ENCODE measurements at regions not wholly inside any gene's neighbourhood (a gene's known extent, or its start where the extent isn't known, plus 50 kb on each side); places are given as distances from the start of the nearest gene placed in this dataset.

DNA sequence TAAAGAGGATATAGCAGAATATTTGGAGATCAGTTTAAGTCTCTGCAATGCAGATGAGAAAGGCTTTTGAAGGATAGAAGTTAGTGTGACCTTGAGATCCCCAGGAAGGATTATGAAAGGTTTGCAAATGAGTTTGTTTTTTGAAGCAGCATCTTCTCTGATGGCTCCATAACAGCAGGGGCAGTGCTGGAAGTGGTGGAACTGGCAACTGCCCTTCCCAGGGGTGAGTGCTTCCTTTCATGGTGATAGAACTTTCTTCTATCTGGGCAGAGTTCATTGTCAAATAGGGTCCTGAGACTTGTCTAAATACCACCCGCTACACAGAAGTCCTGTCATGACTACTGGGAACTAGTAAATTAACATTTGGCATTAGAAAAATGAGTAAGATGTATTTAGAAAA, 314.2 kb upstream of the MCTP2 start:
- Histone ChIP-seq H2BK5ac (ENCODE audit: low read depth, low read length) (no peak overlapping the region), H3K27ac (ENCODE audit: low read depth, low read length) (no peak overlapping the region), H3K9ac (replicated peaks in 1 of 4; ENCODE audit: extremely low read depth in 1 of 4, low read depth in 3 of 4, low read length in 3 of 4) (no peak overlapping the region), H3K27me3 (replicated peaks in 1 of 4; ENCODE audit: control insufficient read depth in 3 of 4, extremely low read depth in 1 of 4, insufficient read depth in 3 of 4, low read length in 3 of 4) (no peaks in the 10 kb centered on the region), H2BK120ac (replicated peaks; ENCODE audit: low read depth, low read length) (no peak overlapping the region), H4K8ac (ENCODE audit: extremely low read depth, insufficient read depth, low read length) (no peak overlapping the region), H3K4me1 (replicated peaks in 1 of 4; ENCODE audit: control insufficient read depth in 3 of 4, insufficient read depth in 4 of 4, low read length in 3 of 4) (peaks cover 0 to 8% (median 2%) of the 10 kb centered on the region in 4 experiments; a peak in 2 of 7 replicates), H2BK12ac (ENCODE audit: low read depth, low read length) (no peak overlapping the region), H3K18ac (ENCODE audit: extremely low read depth, low read length) (no peak overlapping the region), H3K14ac (ENCODE audit: insufficient read length) (no peak overlapping the region), H3K4me3 (ENCODE audit: extremely low read depth in 1 of 4, insufficient read depth in 2 of 4, low read depth in 3 of 4, low read length in 4 of 4) (no peak overlapping the region), H2BK15ac (ENCODE audit: low read length) (no peak overlapping the region), H2BK20ac (ENCODE audit: low read length) (no peak overlapping the region), H3K56ac (replicated peaks; ENCODE audit: insufficient read length, low read depth, low read length) (no peak overlapping the region), H3K23ac (ENCODE audit: insufficient read length) (no peak overlapping the region), H3K23me2 (ENCODE audit: low read depth, low read length) (no peaks in the 10 kb centered on the region), H3K79me1 (ENCODE audit: low read depth, low read length) (no peaks in the 10 kb centered on the region), H3K4ac (replicated peaks; ENCODE audit: insufficient read length, low read depth, low read length) (no peak overlapping the region), H4K91ac (replicated peaks; ENCODE audit: insufficient read length, low read length) (no peak overlapping the region), H3K4me2 (ENCODE audit: insufficient read depth in 1 of 2, low read depth in 2 of 2, low read length in 2 of 2) (no peak overlapping the region), H2AFZ (ENCODE audit: low read length) (no peak overlapping the region), H3K79me2 (ENCODE audit: control insufficient read depth in 1 of 2, insufficient read depth in 2 of 2, low read length in 2 of 2) (no peaks in the 10 kb centered on the region), H4K5ac (ENCODE audit: insufficient read length, low read depth, low read length) (no peak overlapping the region), H3K9me3 (ENCODE audit: insufficient read depth in 2 of 2, low read depth in 1 of 2, low read length in 1 of 2) (no peaks in the 10 kb centered on the region), H3K36me3 (ENCODE audit: control insufficient read depth in 2 of 4, insufficient read depth in 4 of 4, low read length in 3 of 4) (no peaks in the 10 kb centered on the region), H4K20me1 (replicated peaks in 1 of 2; ENCODE audit: control insufficient read depth in 1 of 2, insufficient read depth in 2 of 2, low read length in 2 of 2) (no peaks in the 10 kb centered on the region), H2AK5ac (ENCODE audit: low read depth, low read length) (no peak overlapping the region)
- TF ChIP-seq YY1 (IDR thresholded peaks at IDR 0.05; ENCODE audit: low read depth, low read length), result no peak
- TF ChIP-seq SIRT6 (IDR thresholded peaks at IDR 0.05; ENCODE audit: low read length), result no peak
- no peak for TF ChIP-seq SP4 (IDR thresholded peaks at IDR 0.05; ENCODE audit: low read length)
- no peak for TF ChIP-seq SIX5 (IDR thresholded peaks at IDR 0.05; ENCODE audit: low read depth, low read length)
- CTCF ChIA-PET (ENCODE audit: partially characterized antibody), result no interaction called here
- DNase-seq (ENCODE audit: low read depth in 1 of 2, low spot score in 2 of 2) (no peak), FAIRE-seq (no peak)
- POLR2A ChIA-PET (ENCODE audit: partially characterized antibody), result no interaction called here
- 79% methylated on average over 1 of the region's 1 CpG; no CpG with 5 or more reads in 1 of the 2 experiments for WGBS, 2 experiments (ENCODE audit: extremely low coverage in 1 of 2, insufficient coverage in 1 of 2, insufficient read length in 1 of 2, insufficient replicate concordance in 2 of 2, low coverage in 1 of 2, low lambda C conversion rate in 2 of 2, missing lambda C conversion rate in 1 of 2)

All from H1 (cell line).